AG08395 (cell line): ENCODE measurements at regions not wholly inside any gene's neighbourhood (a gene's known extent, or its start where the extent isn't known, plus 50 kb on each side); places are given as distances from the start of the nearest gene placed in this dataset.
"Not testable (repeated sequence)": the region's sequence is repeated elsewhere in the genome, so short reads cannot be mapped to it uniquely, and the experiment has no call there.

Source experiments
- DNase-seq: peaks from one replicate; pipeline ENCODE4 v3.0.0; 2012; ENCODE audit warnings: mixed read lengths, low spot score

GRCh38 chr6:49274809-49275769 lies 188.0 kb downstream of the MMUT start:
- not testable (repeated sequence) for DNase-seq

- DNase-seq: no peak
Measured at GRCh38 chr6:49269190-49269589, 193.9 kb downstream of the MMUT start.

GRCh38 chr6:49264909-49265308 lies 198.1 kb downstream of the MMUT start:
- no peak for DNase-seq

GRCh38 chr6:49264496-49264895 lies 198.6 kb downstream of the MMUT start:
- no peak for DNase-seq

- DNase-seq: no peak
Measured at GRCh38 chr6:49257549-49257948, 205.5 kb downstream of the MMUT start.

- DNase-seq: no peak
Measured at GRCh38 chr6:49255335-49255734, 207.7 kb downstream of the MMUT start.

- no peak for DNase-seq
Measured at GRCh38 chr6:49252901-49253300, 210.2 kb downstream of the MMUT start.

GRCh38 chr6:49233483-49233882 lies 229.6 kb downstream of the MMUT start:
- no peak for DNase-seq

- no peak for DNase-seq
Measured at GRCh38 chr6:49225471-49225870, 237.6 kb downstream of the MMUT start.

- DNase-seq: no peak
Measured at GRCh38 chr6:49220293-49220692, 242.8 kb downstream of the MMUT start.

GRCh38 chr6:49205526-49205925 lies 257.5 kb downstream of the MMUT start:
- DNase-seq: no peak

- DNase-seq: no peak
Measured at GRCh38 chr6:49202924-49203536, 260.0 kb downstream of the MMUT start.

- no peak for DNase-seq
Measured at GRCh38 chr6:49198015-49198414, 265.0 kb downstream of the MMUT start.

GRCh38 chr6:49162379-49162778 lies 300.7 kb downstream of the MMUT start:
- DNase-seq: not testable (repeated sequence)

- no peak for DNase-seq
Measured at GRCh38 chr6:49155316-49155715, 307.7 kb downstream of the MMUT start.

GRCh38 chr6:49151957-49152356 lies 311.1 kb downstream of the MMUT start:
- no peak for DNase-seq

GRCh38 chr6:49151461-49151860 lies 311.6 kb downstream of the MMUT start:
- DNase-seq: no peak

- DNase-seq: no peak
Measured at GRCh38 chr6:49151033-49151432, 312.0 kb downstream of the MMUT start.

GRCh38 chr6:49145280-49145679 lies 317.8 kb downstream of the MMUT start:
- DNase-seq: no peak

- DNase-seq: no peak
Measured at GRCh38 chr6:49142421-49143151, 320.5 kb downstream of the MMUT start.

GRCh38 chr6:49121970-49122369 lies 341.1 kb downstream of the MMUT start:
- DNase-seq: no peak

GRCh38 chr6:49118478-49118877 lies 344.6 kb downstream of the MMUT start:
- DNase-seq: no peak

- no peak for DNase-seq
Measured at GRCh38 chr6:49110916-49111315, 352.1 kb downstream of the MMUT start.
